ENCODE measurements at regions not wholly inside any gene's neighbourhood (a gene's known extent, or its start where the extent isn't known, plus 50 kb on each side); places are given as distances from the start of the nearest gene placed in this dataset.

DNA sequence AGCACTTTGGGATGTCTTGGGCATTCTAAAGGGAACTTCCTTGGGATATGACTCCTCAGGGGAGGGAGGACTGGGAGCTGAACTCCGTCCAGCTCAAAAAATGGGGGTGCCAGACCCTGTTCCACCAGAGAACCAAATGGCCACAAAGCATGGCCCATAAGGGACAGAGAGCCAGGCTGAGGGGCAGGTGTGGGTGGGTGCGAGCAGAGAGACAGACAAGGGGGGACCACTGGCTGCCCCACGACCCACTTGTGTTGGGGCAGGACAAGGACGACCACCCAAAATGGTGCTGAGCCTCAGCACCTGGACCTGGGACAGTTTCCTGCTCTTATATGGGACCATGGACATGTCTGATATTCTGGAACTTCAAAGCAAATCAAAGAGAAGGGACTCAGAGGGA, 148.2 kb upstream of the MLN start:
- no peaks in the 10 kb centered on the region for H3K27me3 ChIP-seq (ENCODE audit: control insufficient read depth, insufficient read depth, low read length)
- H3K4me3 ChIP-seq (ENCODE audit: low read depth, low read length) = no peak overlapping the region
- H3K36me3 ChIP-seq (ENCODE audit: control insufficient read depth, insufficient read depth, low read length) = no peaks in the 10 kb centered on the region
- 89% methylated on average over 4 of the region's 4 CpGs for WGBS (ENCODE audit: insufficient coverage)
- peaks cover 10% of the 10 kb centered on the region for H3K4me1 ChIP-seq (ENCODE audit: control insufficient read depth, insufficient read depth, low read length)
- H3K9me3 ChIP-seq (ENCODE audit: control insufficient read depth, insufficient read depth, low read length) = no peaks in the 10 kb centered on the region
- DNase-seq (ENCODE audit: low read depth in 4 of 6, low spot score in 6 of 6) = no peak
- no peak overlapping the region for H3K27ac ChIP-seq (ENCODE audit: low read depth, low read length)

DNA sequence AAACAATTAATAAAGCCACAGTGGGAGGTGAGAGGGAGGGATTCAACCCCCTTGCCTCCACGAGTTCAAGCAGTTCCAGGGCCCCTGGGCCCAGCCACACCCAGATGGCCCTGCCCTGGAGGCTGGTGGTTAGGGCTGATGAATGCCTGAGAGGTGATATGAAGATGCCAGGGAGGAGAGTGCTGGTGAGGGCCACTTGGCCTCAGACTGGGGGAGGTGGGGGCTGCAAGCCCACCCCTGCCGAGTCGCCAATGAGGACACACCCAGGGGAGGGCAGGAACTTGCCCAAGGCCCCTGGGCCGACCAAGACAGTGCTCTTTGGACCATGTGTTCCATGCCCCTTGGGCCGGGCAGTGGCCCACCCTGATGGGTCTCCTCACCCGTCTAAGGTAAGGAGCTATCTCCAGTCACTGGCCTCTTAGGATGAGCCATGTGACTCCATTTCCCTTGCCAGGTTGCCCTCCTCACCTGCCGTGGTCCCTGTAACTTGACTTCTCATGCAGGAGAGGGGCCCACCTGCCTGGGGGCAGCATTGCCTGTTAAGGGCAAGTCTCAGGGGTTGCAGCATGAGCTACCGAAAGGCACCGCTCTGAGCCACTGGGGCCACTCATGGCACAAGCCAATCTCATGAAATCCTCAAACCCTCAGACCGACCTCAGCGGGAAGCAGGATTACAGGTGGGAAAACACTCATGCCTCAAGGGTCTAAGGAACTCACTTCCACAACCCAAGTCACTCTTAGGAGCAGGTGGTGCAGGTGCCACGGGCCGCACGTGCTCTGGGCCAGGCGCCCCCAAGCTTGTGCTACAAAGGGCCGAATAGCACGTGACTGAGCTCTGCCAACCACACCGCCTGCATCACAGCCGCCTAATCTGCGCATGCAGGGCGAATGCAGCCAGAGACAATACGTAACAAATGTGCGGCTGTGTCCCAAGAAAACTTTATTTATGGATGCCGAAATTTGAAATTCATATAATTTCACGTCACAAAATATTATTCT, 147.4 kb upstream of the MLN start:
- no peaks in the 10 kb centered on the region for H3K27me3 ChIP-seq (ENCODE audit: control insufficient read depth, insufficient read depth, low read length)

DNA sequence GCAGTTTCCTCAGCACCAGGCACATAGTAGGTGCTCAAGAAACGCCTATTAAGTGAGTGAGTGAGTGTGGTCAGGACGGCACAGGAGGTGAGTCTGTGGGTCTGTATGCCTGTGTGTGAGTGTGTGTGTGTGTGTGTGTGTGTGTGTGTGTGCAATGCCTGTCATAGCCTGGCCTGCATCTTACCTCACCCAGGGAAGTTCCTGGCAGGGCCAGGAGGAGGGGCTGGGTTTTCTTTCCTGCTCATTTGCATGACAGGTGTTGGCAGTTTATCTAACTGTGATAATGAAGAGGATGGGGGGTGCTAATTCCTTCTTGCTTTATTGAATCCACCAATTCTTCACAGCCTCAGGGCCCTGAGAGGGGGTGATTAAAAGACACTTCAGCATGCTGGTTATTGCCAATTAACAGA, 146.7 kb upstream of the MLN start:
- WGBS (ENCODE audit: insufficient coverage) = 85% methylated on average over 2 of the region's 2 CpGs
- Histone ChIP-seq H3K9me3 (ENCODE audit: control insufficient read depth, insufficient read depth, low read length) (no peaks in the 10 kb centered on the region), H3K4me3 (ENCODE audit: low read depth, low read length) (no peak overlapping the region), H3K27me3 (ENCODE audit: control insufficient read depth, insufficient read depth, low read length) (no peaks in the 10 kb centered on the region), H3K36me3 (ENCODE audit: control insufficient read depth, insufficient read depth, low read length) (no peaks in the 10 kb centered on the region), H3K4me1 (ENCODE audit: control insufficient read depth, insufficient read depth, low read length) (peaks cover 10% of the 10 kb centered on the region), H3K27ac (ENCODE audit: low read depth, low read length) (no peak overlapping the region)
- DNase-seq (ENCODE audit: low read depth in 4 of 6, low spot score in 6 of 6) = peak in 1 of 6 donors; percentile 94

More for the DNA sequence above, 147.4 kb upstream of the MLN start:
- Histone ChIP-seq H3K4me3 (ENCODE audit: low read depth, low read length) (no peak overlapping the region), H3K9me3 (ENCODE audit: control insufficient read depth, insufficient read depth, low read length) (no peaks in the 10 kb centered on the region), H3K27ac (ENCODE audit: low read depth, low read length) (no peak overlapping the region), H3K36me3 (ENCODE audit: control insufficient read depth, insufficient read depth, low read length) (no peaks in the 10 kb centered on the region), H3K4me1 (ENCODE audit: control insufficient read depth, insufficient read depth, low read length) (peaks cover 10% of the 10 kb centered on the region)
- 81% methylated on average over 23 of the region's 25 CpGs for WGBS (ENCODE audit: insufficient coverage)
- no peak for DNase-seq (ENCODE audit: low read depth in 4 of 6, low spot score in 6 of 6)

DNA sequence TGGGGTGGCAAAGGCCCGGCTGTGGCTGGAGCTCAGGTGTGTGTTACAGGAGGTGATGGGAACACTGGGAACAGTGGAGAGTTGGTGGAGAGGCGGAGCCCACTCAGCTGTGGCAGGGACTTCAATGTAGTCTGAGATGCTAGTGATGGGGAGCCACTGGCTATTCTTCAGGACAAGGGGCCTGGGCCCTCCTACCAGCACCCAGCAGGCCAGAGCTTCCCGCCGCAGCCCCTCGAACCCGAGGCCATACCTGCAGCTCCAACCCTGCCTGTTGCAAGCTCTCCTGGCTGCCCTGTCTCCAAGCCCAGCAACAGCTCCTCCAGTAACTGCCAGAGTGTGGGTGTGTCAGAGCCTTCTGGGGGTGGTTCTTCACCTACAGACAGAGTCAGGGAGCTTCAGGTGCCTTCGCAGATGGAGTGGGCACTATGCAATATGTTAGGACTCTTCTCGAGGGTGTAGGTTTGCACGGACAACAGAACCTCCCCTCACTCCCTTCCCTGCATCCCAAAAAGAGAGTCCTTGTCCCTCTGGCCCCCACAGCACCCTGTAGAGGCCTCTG, 146.2 kb upstream of the MLN start:
- Histone ChIP-seq H3K36me3 (ENCODE audit: control insufficient read depth, insufficient read depth, low read length) (no peaks in the 10 kb centered on the region), H3K4me3 (ENCODE audit: low read depth, low read length) (no peak overlapping the region), H3K27ac (ENCODE audit: low read depth, low read length) (no peak overlapping the region), H3K4me1 (ENCODE audit: control insufficient read depth, insufficient read depth, low read length) (peaks cover 10% of the 10 kb centered on the region), H3K9me3 (ENCODE audit: control insufficient read depth, insufficient read depth, low read length) (no peaks in the 10 kb centered on the region), H3K27me3 (ENCODE audit: control insufficient read depth, insufficient read depth, low read length) (no peaks in the 10 kb centered on the region)
- WGBS (ENCODE audit: insufficient coverage) = 98% methylated on average over 4 of the region's 9 CpGs
- no peak for DNase-seq (ENCODE audit: low read depth in 4 of 6, low spot score in 6 of 6)

DNA sequence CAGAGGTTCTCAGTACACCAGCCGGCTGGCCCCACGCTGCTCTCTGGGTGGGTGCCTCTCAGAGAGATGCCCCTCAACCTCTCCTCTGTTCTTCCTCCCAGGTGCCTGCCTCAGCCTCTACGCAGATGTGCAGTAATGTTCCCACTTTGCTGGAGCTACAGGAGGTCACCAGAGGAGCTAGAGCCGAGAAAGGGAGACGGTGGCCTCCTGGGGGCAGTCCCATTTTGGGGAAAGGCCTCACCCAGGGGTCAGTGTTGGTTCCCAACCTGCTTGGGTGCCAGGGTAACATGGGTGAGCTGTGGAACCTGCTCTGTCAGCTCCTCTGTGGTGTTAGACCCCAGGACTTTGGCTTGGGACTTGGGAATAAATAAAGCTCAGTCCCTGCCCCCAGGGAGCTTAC, 145.3 kb upstream of the MLN start:
- Histone ChIP-seq H3K4me3 (ENCODE audit: low read depth, low read length) (no peak overlapping the region), H3K4me1 (ENCODE audit: control insufficient read depth, insufficient read depth, low read length) (peaks cover 10% of the 10 kb centered on the region), H3K27ac (ENCODE audit: low read depth, low read length) (no peak overlapping the region), H3K36me3 (ENCODE audit: control insufficient read depth, insufficient read depth, low read length) (no peaks in the 10 kb centered on the region), H3K27me3 (ENCODE audit: control insufficient read depth, insufficient read depth, low read length) (no peaks in the 10 kb centered on the region), H3K9me3 (ENCODE audit: control insufficient read depth, insufficient read depth, low read length) (no peaks in the 10 kb centered on the region)
- 93% methylated on average over 5 of the region's 5 CpGs for WGBS (ENCODE audit: insufficient coverage)
- no peak for DNase-seq (ENCODE audit: low read depth in 4 of 6, low spot score in 6 of 6)

DNA sequence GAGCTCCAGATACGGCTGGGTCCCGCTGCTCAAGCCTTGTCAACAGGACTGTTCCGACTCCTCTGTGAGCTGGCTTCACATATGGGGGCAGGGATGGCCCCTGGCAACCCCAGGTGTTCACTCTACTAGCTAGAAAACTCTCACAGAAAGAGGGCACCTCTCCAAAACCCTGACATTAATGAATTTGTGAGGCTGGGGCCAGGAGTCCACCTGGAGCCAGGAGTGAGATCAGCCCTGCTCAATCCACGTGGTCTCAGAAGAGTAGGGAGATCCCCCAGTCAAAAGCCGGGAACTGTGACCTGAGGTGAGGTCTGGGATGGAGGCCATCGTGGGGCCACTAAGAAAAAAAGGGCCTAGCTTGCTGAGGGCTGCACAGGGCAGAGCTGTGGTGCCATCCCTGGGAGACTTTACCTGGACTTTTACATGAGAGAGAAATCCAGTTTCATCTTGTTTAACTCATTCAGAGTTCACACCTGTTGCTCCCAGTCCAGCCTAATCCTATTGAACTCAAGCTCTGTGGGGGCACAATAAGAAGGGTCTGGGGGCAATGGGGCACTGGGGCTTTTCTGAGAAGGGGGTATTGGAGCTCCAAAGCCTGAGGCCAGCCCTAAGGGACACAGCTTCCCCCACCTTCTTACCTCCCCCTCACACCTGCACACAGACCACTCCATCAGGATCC, 144.3 kb upstream of the MLN start:
- Histone ChIP-seq H3K4me3 (ENCODE audit: low read depth, low read length) (no peak overlapping the region), H3K27ac (ENCODE audit: low read depth, low read length) (no peak overlapping the region), H3K9me3 (ENCODE audit: control insufficient read depth, insufficient read depth, low read length) (no peaks in the 10 kb centered on the region), H3K4me1 (ENCODE audit: control insufficient read depth, insufficient read depth, low read length) (peaks cover 10% of the 10 kb centered on the region), H3K36me3 (ENCODE audit: control insufficient read depth, insufficient read depth, low read length) (no peaks in the 10 kb centered on the region), H3K27me3 (ENCODE audit: control insufficient read depth, insufficient read depth, low read length) (no peaks in the 10 kb centered on the region)
- 90% methylated on average over 6 of the region's 6 CpGs for WGBS (ENCODE audit: insufficient coverage)
- DNase-seq (ENCODE audit: low read depth in 4 of 6, low spot score in 6 of 6) = no peak

DNA sequence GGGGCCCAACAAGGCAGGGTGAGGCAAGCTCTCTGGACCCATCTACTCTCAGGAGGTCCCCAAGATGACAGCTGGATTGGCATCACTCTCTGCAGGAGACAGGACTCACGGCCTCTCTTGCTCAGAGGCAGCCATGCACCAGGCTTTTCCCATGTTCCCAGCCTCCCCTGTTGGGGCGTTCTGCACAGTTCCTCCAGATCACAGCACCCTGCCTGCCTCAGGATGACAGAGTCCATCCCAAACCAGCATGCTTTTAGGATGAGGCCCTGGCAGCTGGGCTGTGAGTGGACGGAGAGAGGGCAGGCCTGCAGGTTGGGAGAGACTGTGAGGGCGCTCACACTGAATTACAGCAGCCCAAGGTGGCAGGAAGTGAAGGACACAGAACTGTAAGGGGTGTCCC, 143.2 kb upstream of the MLN start:
- no peaks in the 10 kb centered on the region for H3K27me3 ChIP-seq (ENCODE audit: control insufficient read depth, insufficient read depth, low read length)
- WGBS (ENCODE audit: insufficient coverage) = 83% methylated on average over 3 of the region's 4 CpGs
- H3K4me1 ChIP-seq (ENCODE audit: control insufficient read depth, insufficient read depth, low read length) = peaks cover 10% of the 10 kb centered on the region
- H3K9me3 ChIP-seq (ENCODE audit: control insufficient read depth, insufficient read depth, low read length) = no peaks in the 10 kb centered on the region
- H3K36me3 ChIP-seq (ENCODE audit: control insufficient read depth, insufficient read depth, low read length) = no peaks in the 10 kb centered on the region
- DNase-seq (ENCODE audit: low read depth in 4 of 6, low spot score in 6 of 6) = no peak
- no peak overlapping the region for H3K27ac ChIP-seq (ENCODE audit: low read depth, low read length)
- no peak overlapping the region for H3K4me3 ChIP-seq (ENCODE audit: low read depth, low read length)

DNA sequence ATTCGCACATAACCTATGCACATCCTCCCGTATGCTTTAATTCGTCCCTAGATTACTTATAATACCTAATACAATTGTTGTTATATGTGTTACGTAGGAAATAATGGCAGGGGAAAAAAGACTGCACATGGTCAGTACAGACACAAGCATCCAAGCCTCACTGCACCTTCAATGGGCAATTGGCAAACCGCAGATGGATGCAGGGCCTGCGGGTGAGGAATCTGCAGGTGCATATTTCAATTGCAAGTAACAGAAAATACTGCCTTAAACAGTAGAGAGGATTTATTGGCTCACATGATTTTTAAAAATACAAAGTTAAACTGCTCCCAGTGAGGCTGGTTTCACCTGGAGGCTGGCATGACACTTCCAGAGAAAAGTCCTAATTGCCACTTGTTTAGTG, 142.1 kb upstream of the MLN start:
- H3K4me3 ChIP-seq (ENCODE audit: low read depth, low read length) = no peak overlapping the region
- H3K9me3 ChIP-seq (ENCODE audit: control insufficient read depth, insufficient read depth, low read length) = no peaks in the 10 kb centered on the region
- DNase-seq (ENCODE audit: low read depth in 4 of 6, low spot score in 6 of 6) = no peak
- no CpG with 5 or more reads among the region's 6 CpGs for WGBS (ENCODE audit: insufficient coverage)
- no peaks in the 10 kb centered on the region for H3K27me3 ChIP-seq (ENCODE audit: control insufficient read depth, insufficient read depth, low read length)
- peaks cover 9% of the 10 kb centered on the region for H3K4me1 ChIP-seq (ENCODE audit: control insufficient read depth, insufficient read depth, low read length)
- no peaks in the 10 kb centered on the region for H3K36me3 ChIP-seq (ENCODE audit: control insufficient read depth, insufficient read depth, low read length)
- no peak overlapping the region for H3K27ac ChIP-seq (ENCODE audit: low read depth, low read length)

DNA sequence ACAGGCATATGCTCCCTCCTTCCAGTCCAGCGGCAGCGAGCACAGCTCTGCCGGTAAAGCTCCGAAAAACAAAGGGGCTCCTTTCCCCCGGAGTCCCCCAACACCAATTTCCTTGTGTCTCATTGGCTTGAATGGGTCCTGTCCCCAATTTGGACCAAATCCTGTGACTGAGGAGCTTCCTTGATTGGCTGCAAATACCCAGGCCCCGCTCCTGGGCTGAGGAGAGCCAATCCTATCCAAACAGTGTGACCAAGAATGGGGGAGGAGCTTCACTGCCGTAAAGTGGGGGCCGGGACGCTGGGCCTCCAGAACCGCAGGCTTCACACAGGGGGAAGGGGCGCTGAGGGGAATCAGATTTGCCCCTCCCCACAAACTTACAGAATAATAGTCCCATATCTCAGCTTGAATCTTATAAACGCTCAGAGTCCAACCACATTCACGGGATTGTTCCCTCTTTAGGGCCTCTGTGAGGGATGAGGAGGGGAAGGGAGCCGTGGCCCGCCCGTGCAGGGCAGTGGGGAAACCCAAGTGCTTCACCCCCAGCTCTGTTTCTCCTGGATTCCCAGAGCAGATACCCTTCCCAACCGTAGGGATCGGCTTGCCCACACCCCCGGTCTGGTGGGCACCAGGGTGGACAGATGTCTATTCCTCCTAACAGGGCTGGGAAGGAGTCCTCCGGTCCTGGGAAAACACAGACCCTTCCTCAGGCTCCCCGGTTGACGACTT, 141.0 kb upstream of the MLN start:
- H3K27ac ChIP-seq (ENCODE audit: low read depth, low read length) = no peak overlapping the region
- no peak for DNase-seq (ENCODE audit: low read depth in 4 of 6, low spot score in 6 of 6)
- H3K9me3 ChIP-seq (ENCODE audit: control insufficient read depth, insufficient read depth, low read length) = no peaks in the 10 kb centered on the region
- 88% methylated on average over 11 of the region's 22 CpGs for WGBS (ENCODE audit: insufficient coverage)
- H3K4me1 ChIP-seq (ENCODE audit: control insufficient read depth, insufficient read depth, low read length) = peaks cover 4% of the 10 kb centered on the region
- no peaks in the 10 kb centered on the region for H3K36me3 ChIP-seq (ENCODE audit: control insufficient read depth, insufficient read depth, low read length)
- no peak overlapping the region for H3K4me3 ChIP-seq (ENCODE audit: low read depth, low read length)
- H3K27me3 ChIP-seq (ENCODE audit: control insufficient read depth, insufficient read depth, low read length) = no peaks in the 10 kb centered on the region
